Spleen (tissue), 7 donors: ENCODE measurements at regions not wholly inside any gene's neighbourhood (a gene's known extent, or its start where the extent isn't known, plus 50 kb on each side); places are given as distances from the start of the nearest gene placed in this dataset.
"Not testable (repeated sequence)": the region's sequence is repeated elsewhere in the genome, so short reads cannot be mapped to it uniquely, and the experiment has no call there.

Experiments
- POLR2A ChIP-seq, 3 donors: fragments of 450-650 bp; IDR thresholded peaks; one replicate each; pipeline ENCODE4 v1.5.1; 2017; ENCODE audit warnings: antibody characterized with exemption in 3 of 3, mild to moderate bottlenecking in 1 of 3
- TF ChIP-seq, protein P1 (sequence below), 11 experiments: fragments of 200-600 bp in 7 of 11; fragments of 450-650 bp in 4 of 11; sonication (generic) in 4 of 11; IDR thresholded peaks in 8 of 11; conservative IDR thresholded peaks in 3 of 11; 1 replicate in 7 of 11; 2 replicates in 4 of 11; pipeline versions ENCODE4 v1.4.0 to v1.8.0; 2016 to 2021; ENCODE audit warnings: antibody characterized with exemption in 11 of 11, inconsistent platforms in 4 of 11, mild to moderate bottlenecking in 1 of 11
- donor health status: DM: no; HTN: no; CAD: no; lungs with moderate emphysema.
- donor health status: DM: no; HTN: no; CAD: no.
- donor health status: DM: no; HTN: no; CAD: no.

- TF ChIP-seq, protein P1, sequence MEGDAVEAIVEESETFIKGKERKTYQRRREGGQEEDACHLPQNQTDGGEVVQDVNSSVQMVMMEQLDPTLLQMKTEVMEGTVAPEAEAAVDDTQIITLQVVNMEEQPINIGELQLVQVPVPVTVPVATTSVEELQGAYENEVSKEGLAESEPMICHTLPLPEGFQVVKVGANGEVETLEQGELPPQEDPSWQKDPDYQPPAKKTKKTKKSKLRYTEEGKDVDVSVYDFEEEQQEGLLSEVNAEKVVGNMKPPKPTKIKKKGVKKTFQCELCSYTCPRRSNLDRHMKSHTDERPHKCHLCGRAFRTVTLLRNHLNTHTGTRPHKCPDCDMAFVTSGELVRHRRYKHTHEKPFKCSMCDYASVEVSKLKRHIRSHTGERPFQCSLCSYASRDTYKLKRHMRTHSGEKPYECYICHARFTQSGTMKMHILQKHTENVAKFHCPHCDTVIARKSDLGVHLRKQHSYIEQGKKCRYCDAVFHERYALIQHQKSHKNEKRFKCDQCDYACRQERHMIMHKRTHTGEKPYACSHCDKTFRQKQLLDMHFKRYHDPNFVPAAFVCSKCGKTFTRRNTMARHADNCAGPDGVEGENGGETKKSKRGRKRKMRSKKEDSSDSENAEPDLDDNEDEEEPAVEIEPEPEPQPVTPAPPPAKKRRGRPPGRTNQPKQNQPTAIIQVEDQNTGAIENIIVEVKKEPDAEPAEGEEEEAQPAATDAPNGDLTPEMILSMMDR (IDR thresholded peaks at IDR 0.05 in 8 of 11, conservative IDR thresholded peaks at IDR 0.05 in 3 of 11): not testable (repeated sequence)
- not testable (repeated sequence) for TF ChIP-seq POLR2A (IDR thresholded peaks at IDR 0.05)
Measured at GRCh38 chr21:7753380-7753877, 2768.0 kb upstream of the TPTE start.
